Astrocyte of the cerebellum (primary cell): ENCODE measurements at regions not wholly inside any gene's neighbourhood (a gene's known extent, or its start where the extent isn't known, plus 50 kb on each side); places are given as distances from the start of the nearest gene placed in this dataset.
"Not testable (repeated sequence)": the region's sequence is repeated elsewhere in the genome, so short reads cannot be mapped to it uniquely, and the experiment has no call there.

Experiments used
- DNase-seq: peaks from one replicate; pipeline ENCODE4 v3.0.0-alpha.2; 2011; ENCODE audit warnings: low read depth
- H3K4me3 ChIP-seq: 2 replicates; pipeline ENCODE4 v1.5.1; 2011; ENCODE audit warnings: mild to moderate bottlenecking, low read depth, low read length, moderate library complexity
- in situ Hi-C: cut with HindIII; loops from 2 replicates; pipeline ENCODE4 v1.10.0; 2017; ENCODE audit warnings: low sequenced_read_pairs
- TF ChIP-seq, protein P1 (sequence below): IDR thresholded peaks from 2 replicates; pipeline ENCODE4 v1.5.1; 2012; ENCODE audit warnings: low read length, low read depth, moderate library complexity, mild to moderate bottlenecking; ENCODE audit errors: missing control alignments

DNA sequence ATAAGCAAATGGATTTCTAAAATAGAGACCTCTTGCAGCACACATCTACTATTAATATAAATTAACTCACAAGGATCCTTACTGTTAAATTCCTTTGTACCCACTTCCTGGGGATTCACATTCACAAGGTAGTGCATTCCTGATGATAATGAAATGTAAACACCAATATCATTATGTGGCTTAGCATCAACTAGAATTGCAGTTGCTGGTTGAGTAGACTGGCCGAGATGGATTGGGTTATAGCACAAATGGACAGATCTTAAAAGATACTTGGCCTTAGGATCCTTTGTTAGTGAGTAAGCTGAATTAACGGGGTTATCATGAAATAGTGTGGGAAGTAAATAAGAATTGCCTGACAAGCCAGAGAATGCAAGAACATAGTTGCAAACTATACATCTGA is 369.1 kb downstream of the AEBP2 start:
- in situ Hi-C loops = no loop called here

DNA sequence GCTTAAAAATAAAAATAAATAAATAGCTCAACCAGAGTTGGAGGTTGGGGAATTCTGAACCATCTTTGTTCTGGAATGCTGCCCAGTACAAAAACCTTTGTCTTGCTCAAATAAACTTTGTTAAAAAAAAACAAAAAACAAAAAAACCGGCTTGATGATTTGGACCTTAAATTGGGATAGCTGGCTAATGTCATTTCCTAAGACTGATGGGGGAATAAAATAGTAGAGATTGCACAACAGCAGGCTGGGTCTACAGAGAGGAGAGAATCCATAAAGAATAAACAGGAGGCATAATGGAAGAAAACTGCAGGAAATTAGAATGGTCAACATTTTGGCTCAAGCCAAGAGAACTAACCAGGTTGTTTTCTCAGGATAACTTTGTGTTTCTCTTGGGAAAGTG is 370.9 kb downstream of the AEBP2 start:
- DNase-seq = no peak
- in situ Hi-C loops = no loop called here
- TF ChIP-seq, protein P1, sequence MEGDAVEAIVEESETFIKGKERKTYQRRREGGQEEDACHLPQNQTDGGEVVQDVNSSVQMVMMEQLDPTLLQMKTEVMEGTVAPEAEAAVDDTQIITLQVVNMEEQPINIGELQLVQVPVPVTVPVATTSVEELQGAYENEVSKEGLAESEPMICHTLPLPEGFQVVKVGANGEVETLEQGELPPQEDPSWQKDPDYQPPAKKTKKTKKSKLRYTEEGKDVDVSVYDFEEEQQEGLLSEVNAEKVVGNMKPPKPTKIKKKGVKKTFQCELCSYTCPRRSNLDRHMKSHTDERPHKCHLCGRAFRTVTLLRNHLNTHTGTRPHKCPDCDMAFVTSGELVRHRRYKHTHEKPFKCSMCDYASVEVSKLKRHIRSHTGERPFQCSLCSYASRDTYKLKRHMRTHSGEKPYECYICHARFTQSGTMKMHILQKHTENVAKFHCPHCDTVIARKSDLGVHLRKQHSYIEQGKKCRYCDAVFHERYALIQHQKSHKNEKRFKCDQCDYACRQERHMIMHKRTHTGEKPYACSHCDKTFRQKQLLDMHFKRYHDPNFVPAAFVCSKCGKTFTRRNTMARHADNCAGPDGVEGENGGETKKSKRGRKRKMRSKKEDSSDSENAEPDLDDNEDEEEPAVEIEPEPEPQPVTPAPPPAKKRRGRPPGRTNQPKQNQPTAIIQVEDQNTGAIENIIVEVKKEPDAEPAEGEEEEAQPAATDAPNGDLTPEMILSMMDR = no peak
- no peak overlapping the region for H3K4me3 ChIP-seq

More for the DNA sequence above, 369.1 kb downstream of the AEBP2 start:
- H3K4me3 ChIP-seq = no peak overlapping the region
- TF ChIP-seq, protein P1 = no peak
- no peak for DNase-seq

- in situ Hi-C loops = no loop called here
- H3K4me3 ChIP-seq = no peak overlapping the region
- TF ChIP-seq, protein P1 = no peak
- DNase-seq = no peak
Measured at GRCh38 chr12:19811922-19812321, 372.6 kb downstream of the AEBP2 start.

DNA sequence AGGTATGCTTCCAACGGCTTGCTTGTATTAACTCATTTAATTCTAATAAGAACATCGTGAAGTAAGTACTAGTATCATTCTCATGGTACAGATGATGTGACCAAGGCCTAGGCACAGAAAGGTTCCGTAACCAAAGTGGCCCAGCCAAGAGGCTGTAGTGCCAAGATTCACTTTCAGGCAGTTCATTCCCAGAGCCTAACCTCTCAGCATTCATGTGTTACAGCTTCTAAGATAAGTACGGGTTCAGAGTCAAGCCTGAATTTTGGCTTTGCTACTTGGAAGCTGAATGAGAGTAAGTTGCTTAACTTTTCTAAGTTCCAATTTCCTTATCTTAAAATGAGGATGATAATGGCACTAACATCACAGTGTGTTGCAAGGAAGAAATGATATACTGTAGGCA is 379.9 kb downstream of the AEBP2 start:
- no peak overlapping the region for H3K4me3 ChIP-seq
- TF ChIP-seq, protein P1 = no peak
- no peak for DNase-seq
- in situ Hi-C loops = no loop called here

GRCh38 chr12:19822476-19822875 is 383.2 kb downstream of the AEBP2 start:
- DNase-seq = no peak
- TF ChIP-seq, protein P1 = no peak
- H3K4me3 ChIP-seq = no peak overlapping the region
- in situ Hi-C loops = no loop called here

DNA sequence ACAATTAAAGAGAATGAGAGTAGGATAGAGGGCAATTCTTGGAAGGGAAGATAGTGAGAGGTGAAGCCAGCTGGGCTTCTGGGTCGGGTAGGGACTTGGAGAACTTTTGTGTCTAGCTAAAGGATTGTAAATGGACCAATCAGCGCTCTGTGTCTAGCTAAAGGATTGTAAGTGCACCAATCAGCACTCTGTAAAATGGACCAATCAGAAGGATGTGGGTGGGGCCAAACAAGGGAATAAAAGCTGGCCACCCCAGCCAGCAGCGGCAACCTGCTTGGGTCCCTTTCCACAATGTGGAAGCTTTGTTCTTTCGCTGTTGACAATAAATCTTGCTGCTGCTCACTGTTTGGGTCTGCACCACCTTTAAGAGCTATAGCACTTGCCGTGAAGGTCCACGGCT is 384.0 kb downstream of the AEBP2 start:
- DNase-seq, in situ Hi-C loops, H3K4me3 ChIP-seq: not testable (repeated sequence)

DNA sequence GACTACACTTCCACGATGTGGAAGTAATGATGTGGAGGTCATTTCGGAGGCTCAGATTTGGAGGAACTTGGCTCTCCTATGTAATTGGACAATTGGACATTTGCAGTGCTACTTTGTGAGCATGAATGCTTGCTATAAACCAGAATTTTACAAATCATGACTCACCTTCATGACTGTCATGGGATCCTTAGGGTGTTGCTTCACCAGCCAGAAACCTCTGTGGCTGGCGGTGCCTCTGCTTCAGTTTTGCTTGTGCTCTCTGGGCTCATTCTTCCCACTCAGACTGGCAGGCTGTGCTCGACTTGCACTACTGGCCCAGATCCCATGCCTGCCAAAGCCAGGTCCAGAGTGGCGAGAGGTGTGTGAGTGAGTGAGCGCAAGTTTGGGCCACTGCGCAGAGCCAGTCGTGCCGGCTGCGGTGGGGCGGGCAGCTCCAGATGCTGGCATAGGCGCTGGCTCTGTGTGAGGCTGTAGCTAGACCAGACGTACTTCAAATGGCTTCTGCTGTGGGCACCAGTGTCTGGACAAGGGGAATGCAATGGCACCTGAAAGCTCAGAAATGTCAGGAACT is 387.8 kb downstream of the AEBP2 start:
- DNase-seq = no peak
- in situ Hi-C loops = no loop called here
- TF ChIP-seq, protein P1 = no peak
- no peak overlapping the region for H3K4me3 ChIP-seq
